GM13977 (cell line): ENCODE measurements at regions not wholly inside any gene's neighbourhood (a gene's known extent, or its start where the extent isn't known, plus 50 kb on each side); places are given as distances from the start of the nearest gene placed in this dataset.

Source experiments
- DNase-seq: peaks from one replicate; pipeline ENCODE4 v3.0.0; 2012; ENCODE audit warnings: low spot score
- in situ Hi-C: fragments of 300-500 bp; cut with MboI; formaldehyde crosslinking; loops from one replicate; pipeline ENCODE4 v1.12.0; 2022; ENCODE audit warnings: low sequenced_read_pairs, low pct_unique_long_range_greater_than_20kb, mixed read lengths, inconsistent platforms; ENCODE audit not compliant: unreplicated experiment
- TF ChIP-seq, protein P1 (sequence below): IDR thresholded peaks from 2 replicates; pipeline ENCODE4 v1.5.1; 2012; ENCODE audit warnings: mild to moderate bottlenecking, control low read depth; ENCODE audit not compliant: insufficient read depth; ENCODE audit errors: extremely low read depth, missing control alignments

- in situ Hi-C loops = no loop called here
- DNase-seq = no peak
- TF ChIP-seq, protein P1, sequence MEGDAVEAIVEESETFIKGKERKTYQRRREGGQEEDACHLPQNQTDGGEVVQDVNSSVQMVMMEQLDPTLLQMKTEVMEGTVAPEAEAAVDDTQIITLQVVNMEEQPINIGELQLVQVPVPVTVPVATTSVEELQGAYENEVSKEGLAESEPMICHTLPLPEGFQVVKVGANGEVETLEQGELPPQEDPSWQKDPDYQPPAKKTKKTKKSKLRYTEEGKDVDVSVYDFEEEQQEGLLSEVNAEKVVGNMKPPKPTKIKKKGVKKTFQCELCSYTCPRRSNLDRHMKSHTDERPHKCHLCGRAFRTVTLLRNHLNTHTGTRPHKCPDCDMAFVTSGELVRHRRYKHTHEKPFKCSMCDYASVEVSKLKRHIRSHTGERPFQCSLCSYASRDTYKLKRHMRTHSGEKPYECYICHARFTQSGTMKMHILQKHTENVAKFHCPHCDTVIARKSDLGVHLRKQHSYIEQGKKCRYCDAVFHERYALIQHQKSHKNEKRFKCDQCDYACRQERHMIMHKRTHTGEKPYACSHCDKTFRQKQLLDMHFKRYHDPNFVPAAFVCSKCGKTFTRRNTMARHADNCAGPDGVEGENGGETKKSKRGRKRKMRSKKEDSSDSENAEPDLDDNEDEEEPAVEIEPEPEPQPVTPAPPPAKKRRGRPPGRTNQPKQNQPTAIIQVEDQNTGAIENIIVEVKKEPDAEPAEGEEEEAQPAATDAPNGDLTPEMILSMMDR = no peak
Measured at GRCh38 chr9:13979941-13980318, 334.0 kb downstream of the NFIB start.

GRCh38 chr9:13975611-13976290, 338.2 kb downstream of the NFIB start:
- TF ChIP-seq, protein P1 = no peak
- in situ Hi-C loops = no loop called here
- no peak for DNase-seq

- in situ Hi-C loops = no loop called here
- TF ChIP-seq, protein P1 = no peak
- no peak for DNase-seq
Measured at GRCh38 chr9:13974891-13975290, 339.1 kb downstream of the NFIB start.

- in situ Hi-C loops = no loop called here
- DNase-seq = no peak
Measured at GRCh38 chr9:13971966-13972655, 341.8 kb downstream of the NFIB start.

GRCh38 chr9:13971415-13971814, 342.5 kb downstream of the NFIB start:
- TF ChIP-seq, protein P1 = no peak
- DNase-seq = no peak
- in situ Hi-C loops = no loop called here

More at GRCh38 chr9:13971966-13972655, 341.8 kb downstream of the NFIB start:
- TF ChIP-seq, protein P1 = no peak

DNA sequence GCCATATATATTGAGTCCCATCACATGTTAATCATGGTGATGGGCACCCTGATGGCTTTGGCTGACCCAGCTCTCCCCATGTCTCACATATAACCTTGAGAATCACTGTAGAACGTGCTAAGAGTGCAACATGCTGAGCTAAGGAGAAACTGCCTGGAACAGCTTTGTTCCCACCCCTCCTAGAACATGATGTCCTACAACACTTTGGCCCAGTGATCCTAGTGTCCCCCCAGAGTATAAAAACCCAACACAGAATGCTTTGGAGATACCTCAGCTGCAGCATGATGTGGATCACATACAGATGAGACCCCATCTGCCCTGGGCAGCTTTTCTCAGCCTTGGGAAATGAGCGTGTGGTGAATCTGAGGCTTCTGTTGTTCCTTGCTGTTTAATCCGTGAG, 343.5 kb downstream of the NFIB start:
- DNase-seq = no peak
- in situ Hi-C loops = no loop called here

More for the DNA sequence above, 343.5 kb downstream of the NFIB start:
- TF ChIP-seq, protein P1 = no peak
